HFFc6 (cell line): ENCODE measurements at regions not wholly inside any gene's neighbourhood (a gene's known extent, or its start where the extent isn't known, plus 50 kb on each side); places are given as distances from the start of the nearest gene placed in this dataset.

Experiments
- DNase-seq: peaks from one replicate; pipeline ENCODE4 v3.0.0-alpha.2; 2018
- H3K27ac Mint-ChIP-seq: 2 replicates; pipeline ENCODE4 v1.8.0; 2020; ENCODE audit warnings: mild to moderate bottlenecking, mixed read lengths
- H3K27me3 Mint-ChIP-seq: 2 replicates; pipeline ENCODE4 v1.8.0; 2021; ENCODE audit warnings: mild to moderate bottlenecking, moderate library complexity, mixed read lengths; ENCODE audit not compliant: insufficient read depth
- H3K36me3 Mint-ChIP-seq: 2 replicates; pipeline ENCODE4 v1.8.0; 2021; ENCODE audit warnings: low read depth, mixed read lengths
- H3K4me1 Mint-ChIP-seq: 2 replicates; pipeline ENCODE4 v1.8.0; 2020; ENCODE audit warnings: low read depth, mixed read lengths
- H3K4me3 Mint-ChIP-seq: 2 replicates; pipeline ENCODE4 v1.8.0; 2020; ENCODE audit warnings: mild to moderate bottlenecking, moderate library complexity, mixed read lengths
- H3K9me3 Mint-ChIP-seq: 2 replicates; pipeline ENCODE4 v1.8.0; 2020; ENCODE audit warnings: mild to moderate bottlenecking, mixed read lengths
- CTCF ChIP-seq: fragments of 200-600 bp; sonication (generic); IDR thresholded peaks from 2 replicates; pipeline ENCODE4 v1.5.0; 2021; ENCODE audit warnings: antibody characterized with exemption, mild to moderate bottlenecking

GRCh38 chr3:124200407-124200806 is 208.5 kb upstream of the ROPN1 start:
- H3K36me3 Mint-ChIP-seq, result no peaks in the 10 kb centered on the region
- no peak for TF ChIP-seq CTCF
- H3K27me3 Mint-ChIP-seq, result peaks cover 23% of the 10 kb centered on the region
- no peak overlapping the region for H3K4me3 Mint-ChIP-seq
- H3K9me3 Mint-ChIP-seq, result no peaks in the 10 kb centered on the region
- no peak overlapping the region for H3K27ac Mint-ChIP-seq
- no peaks in the 10 kb centered on the region for H3K4me1 Mint-ChIP-seq
- no peak for DNase-seq

- no peak for DNase-seq
- TF ChIP-seq CTCF, result no peak
- Mint-ChIP-seq H3K9me3 (no peaks in the 10 kb centered on the region), H3K36me3 (no peaks in the 10 kb centered on the region), H3K4me1 (no peaks in the 10 kb centered on the region), H3K27me3 (peaks cover 27% of the 10 kb centered on the region), H3K4me3 (no peak overlapping the region), H3K27ac (no peak overlapping the region)
Measured at GRCh38 chr3:124201226-124201625, 209.3 kb upstream of the ROPN1 start.

- H3K4me1 Mint-ChIP-seq, result no peaks in the 10 kb centered on the region
- H3K27me3 Mint-ChIP-seq, result peaks cover 29% of the 10 kb centered on the region
- no peaks in the 10 kb centered on the region for H3K9me3 Mint-ChIP-seq
- no peak overlapping the region for H3K27ac Mint-ChIP-seq
- no peak for DNase-seq
- no peak for TF ChIP-seq CTCF
- H3K36me3 Mint-ChIP-seq, result no peaks in the 10 kb centered on the region
- H3K4me3 Mint-ChIP-seq, result no peak overlapping the region
Measured at GRCh38 chr3:124201786-124202185, 209.9 kb upstream of the ROPN1 start.

GRCh38 chr3:124202754-124203153 is 210.8 kb upstream of the ROPN1 start:
- no peak overlapping the region for H3K27ac Mint-ChIP-seq
- no peaks in the 10 kb centered on the region for H3K4me1 Mint-ChIP-seq
- H3K9me3 Mint-ChIP-seq, result no peaks in the 10 kb centered on the region
- TF ChIP-seq CTCF, result no peak
- H3K27me3 Mint-ChIP-seq, result peaks cover 32% of the 10 kb centered on the region
- H3K36me3 Mint-ChIP-seq, result no peaks in the 10 kb centered on the region
- no peak overlapping the region for H3K4me3 Mint-ChIP-seq
- no peak for DNase-seq

GRCh38 chr3:124203292-124203691 is 211.4 kb upstream of the ROPN1 start:
- DNase-seq, result no peak
- Mint-ChIP-seq H3K36me3 (no peaks in the 10 kb centered on the region), H3K9me3 (no peaks in the 10 kb centered on the region), H3K4me3 (no peak overlapping the region), H3K27me3 (peaks cover 31% of the 10 kb centered on the region), H3K27ac (no peak overlapping the region), H3K4me1 (no peaks in the 10 kb centered on the region)
- no peak for TF ChIP-seq CTCF
